Cerebellar cortex (tissue), 1 donor: ENCODE measurements at regions not wholly inside any gene's neighbourhood (a gene's known extent, or its start where the extent isn't known, plus 50 kb on each side); places are given as distances from the start of the nearest gene placed in this dataset.
"Not testable (repeated sequence)": the region's sequence is repeated elsewhere in the genome, so short reads cannot be mapped to it uniquely, and the experiment has no call there.

Experiments used
- DNase-seq: peaks from one replicate; pipeline ENCODE4 v3.0.0-alpha.2; 2015; ENCODE audit warnings: low spot score

DNA sequence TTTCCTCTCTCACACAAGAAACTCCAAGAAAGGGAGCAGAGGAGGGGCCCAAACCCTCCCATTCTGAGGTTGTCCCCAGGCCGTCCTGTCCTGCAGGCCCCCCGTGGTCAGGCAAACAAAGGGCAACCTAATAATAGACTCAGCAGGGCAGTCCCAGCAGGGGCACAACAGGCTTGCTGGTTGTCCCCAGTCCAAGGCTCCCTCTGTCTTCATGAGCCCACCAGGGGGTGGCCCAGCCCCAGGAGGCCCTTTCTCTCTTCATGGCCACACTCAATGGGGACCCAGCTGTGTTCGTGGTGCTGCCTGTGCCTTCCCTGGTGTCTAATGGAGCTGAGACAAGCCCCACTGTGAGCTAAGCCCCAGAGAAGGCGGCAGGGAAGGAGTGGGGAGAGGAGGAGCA, 359.9 kb downstream of the ADGRD1 start:
- DNase-seq, result no peak

DNA sequence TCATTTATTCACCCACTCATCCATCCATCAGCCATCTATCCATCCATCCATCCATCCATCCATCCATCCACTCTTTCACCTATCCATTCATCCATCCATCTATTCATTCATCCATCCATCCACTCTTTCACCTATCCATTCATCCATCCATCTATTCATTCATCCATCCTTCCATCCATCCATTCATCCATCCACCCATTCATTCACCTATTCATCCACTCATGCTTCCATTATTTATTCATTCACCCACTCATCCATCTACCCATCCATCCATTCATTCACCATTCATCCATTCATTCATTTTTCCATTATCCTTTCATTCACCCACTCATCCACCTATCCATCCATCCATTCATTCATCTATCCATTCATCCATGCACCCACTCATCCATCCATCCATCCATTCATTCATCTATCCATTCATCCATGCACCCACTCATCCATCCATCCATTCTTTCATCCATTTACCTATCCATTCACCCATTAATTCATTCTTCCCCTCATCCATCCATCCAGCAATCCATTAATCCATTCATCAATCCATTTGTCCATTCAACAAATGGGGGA, 360.9 kb downstream of the ADGRD1 start:
- no peak for DNase-seq

DNA sequence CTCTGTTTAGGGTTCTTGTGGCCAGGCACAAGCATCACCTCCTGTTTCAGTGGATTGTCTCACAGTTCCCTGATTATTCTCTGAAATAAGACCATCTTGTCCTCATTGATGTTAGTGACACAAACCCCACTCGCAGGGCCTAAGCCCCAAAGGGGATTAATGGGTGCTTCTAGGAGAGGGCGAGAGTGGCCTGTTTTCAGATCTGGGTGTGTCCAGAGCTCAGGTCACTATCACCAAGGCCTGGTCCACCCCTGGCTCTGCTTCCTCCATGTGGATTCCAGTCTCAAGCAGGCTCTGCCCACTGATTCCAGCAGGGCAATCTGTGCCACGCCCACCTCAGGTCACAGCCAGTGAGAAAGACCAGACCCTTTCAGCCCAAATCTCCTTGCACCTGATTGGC, 361.9 kb downstream of the ADGRD1 start:
- DNase-seq, result no peak

DNA sequence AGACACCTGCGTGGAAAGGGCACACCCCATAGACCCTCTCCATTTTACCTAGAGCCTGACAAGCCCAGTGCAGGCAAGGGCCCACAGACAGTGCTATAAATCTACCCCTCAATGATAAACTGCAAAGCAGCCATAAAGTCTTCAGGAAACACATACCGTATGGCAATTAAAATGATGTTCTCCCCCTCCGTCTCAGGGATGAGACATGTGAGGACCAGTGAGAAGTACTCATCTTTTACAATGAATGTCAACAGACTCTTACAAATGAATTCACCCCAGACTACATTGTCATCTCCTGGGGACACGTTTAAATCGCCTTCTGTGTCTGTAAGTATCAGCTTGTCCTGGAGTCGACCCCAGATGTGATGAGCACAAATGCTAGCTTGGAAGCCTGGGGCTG, 362.7 kb downstream of the ADGRD1 start:
- DNase-seq, result no peak

DNA sequence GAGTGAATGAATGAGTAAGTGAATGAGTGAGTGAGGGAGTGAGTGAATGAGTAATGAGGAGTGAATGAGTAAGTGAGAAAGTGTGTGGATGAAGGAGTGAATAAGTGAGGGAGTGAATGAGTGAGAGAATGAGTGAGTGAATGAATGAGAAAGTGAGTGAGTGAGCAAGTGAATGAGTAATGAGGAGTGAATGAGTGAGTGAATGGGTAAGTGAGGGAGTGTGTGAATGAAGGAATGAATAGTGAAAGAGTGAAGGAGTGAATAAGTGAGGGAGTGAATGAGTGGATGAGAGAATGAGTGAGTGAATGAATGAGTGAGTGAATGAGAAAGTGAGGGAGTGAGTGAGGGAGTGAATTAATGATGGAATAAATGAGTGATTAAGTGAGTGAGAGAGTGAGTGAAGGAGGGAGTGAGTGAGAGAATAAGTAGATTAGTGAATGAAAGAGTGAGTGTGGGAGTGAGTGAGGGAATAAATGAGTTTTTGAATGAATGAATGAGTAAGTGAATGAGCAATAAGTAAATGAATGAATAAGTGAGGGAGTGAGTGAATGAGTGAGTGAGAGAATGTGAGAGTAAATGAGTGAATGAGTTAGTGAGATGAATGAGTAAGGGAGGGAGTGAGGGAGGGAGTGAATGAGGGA, 364.5 kb downstream of the ADGRD1 start:
- DNase-seq, result no peak

DNA sequence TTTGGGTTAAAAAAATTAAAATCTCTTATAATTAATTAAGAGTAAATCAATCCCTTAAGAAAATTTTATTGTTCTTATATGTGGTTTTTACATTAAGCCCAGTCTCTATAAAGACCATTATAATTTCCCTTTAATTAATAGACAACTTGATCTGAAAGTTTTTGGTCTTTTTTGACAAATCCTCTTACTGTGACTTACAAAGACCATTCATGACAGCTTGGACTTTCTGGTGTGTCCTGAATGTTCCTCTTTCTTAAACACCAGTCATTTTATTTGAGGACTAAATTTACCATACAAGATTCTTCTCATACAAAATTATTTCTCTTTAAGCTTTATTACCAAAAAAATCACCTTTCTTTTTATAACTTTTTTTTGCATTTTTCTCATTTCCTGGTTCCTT, 368.3 kb downstream of the ADGRD1 start:
- DNase-seq, result no peak

DNA sequence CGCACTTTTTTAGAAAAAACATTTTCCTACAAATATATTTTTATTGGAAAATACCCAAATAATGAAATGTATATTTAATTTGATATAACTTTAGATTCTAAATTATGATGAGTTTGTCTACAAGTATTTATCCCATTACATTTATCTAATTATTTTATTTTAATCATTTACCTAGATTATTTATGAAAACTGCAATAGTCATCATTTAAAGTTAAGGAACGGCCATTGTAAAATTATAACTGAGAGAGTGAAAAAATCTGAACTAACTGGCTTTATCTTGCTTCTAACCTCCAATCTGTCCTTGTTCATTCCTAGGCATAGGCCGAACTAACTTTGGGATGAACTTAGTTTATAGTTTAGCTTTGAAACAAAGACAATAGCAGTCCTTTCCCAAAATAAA, 368.8 kb downstream of the ADGRD1 start:
- DNase-seq, result not testable (repeated sequence)

DNA sequence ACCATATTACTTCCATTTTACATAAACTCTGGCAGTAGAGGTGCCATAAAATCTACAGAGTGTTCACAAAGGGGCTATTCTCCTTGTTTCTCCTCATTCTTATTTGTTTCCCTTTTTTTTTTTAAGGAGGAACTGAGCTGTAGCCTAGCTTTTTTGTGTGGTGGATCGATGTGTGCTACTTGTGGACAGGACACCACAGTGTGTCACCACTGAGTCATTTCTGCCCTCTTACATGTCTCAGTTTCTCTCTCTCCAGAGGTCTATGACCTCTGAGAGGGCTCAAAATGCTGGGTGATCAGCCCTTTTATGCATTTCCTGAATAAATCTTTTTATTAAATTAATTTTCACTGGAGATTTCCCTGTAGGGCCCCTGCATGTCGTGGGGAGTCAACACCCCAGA, 370.2 kb downstream of the ADGRD1 start:
- DNase-seq, result no peak

DNA sequence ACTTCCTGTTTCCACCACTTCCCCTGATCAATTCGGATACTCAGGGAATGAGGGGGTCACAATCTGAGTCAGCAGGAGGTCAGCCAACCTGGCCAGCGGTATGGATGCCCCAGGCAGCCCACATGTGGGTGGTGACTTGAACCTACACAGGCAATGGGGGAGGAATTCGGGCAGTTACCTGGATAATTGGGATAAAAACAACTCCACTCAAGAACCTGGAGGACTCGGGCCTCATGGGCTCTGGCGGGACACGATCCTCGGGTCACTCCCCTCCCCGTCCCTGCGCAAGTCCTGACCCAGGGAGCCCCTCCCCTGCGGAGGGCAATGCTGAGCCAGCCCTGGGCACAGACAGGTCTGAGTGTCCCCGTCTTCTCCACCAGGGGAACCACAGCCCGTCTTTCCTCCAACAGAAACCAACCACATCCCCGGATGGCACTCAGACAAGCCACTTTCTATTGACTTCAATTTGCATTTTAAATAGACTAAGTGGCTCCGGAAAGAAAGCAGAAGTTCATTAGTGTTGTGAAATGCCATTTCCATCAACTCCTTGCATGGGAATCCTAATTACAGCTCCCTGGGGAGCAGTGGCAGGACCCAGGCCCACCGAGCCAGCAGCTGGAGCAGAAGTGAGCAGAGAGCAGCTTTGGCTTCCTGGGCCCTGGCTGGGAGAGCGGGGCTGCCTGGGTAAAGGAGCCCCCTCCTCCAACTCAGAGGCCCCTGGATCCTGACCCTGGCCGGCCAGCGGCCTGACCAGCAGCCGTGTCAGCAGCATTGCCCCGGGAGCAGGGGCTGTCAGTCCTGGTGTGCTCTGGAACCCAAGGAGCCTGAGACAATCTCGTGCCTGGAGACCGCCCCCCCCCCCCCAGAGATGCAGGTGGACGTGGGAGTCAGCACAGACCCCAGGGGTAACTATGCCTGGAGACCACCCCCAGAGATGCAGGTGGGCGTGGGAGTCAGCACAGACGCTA, 374.1 kb downstream of the ADGRD1 start:
- no peak for DNase-seq

DNA sequence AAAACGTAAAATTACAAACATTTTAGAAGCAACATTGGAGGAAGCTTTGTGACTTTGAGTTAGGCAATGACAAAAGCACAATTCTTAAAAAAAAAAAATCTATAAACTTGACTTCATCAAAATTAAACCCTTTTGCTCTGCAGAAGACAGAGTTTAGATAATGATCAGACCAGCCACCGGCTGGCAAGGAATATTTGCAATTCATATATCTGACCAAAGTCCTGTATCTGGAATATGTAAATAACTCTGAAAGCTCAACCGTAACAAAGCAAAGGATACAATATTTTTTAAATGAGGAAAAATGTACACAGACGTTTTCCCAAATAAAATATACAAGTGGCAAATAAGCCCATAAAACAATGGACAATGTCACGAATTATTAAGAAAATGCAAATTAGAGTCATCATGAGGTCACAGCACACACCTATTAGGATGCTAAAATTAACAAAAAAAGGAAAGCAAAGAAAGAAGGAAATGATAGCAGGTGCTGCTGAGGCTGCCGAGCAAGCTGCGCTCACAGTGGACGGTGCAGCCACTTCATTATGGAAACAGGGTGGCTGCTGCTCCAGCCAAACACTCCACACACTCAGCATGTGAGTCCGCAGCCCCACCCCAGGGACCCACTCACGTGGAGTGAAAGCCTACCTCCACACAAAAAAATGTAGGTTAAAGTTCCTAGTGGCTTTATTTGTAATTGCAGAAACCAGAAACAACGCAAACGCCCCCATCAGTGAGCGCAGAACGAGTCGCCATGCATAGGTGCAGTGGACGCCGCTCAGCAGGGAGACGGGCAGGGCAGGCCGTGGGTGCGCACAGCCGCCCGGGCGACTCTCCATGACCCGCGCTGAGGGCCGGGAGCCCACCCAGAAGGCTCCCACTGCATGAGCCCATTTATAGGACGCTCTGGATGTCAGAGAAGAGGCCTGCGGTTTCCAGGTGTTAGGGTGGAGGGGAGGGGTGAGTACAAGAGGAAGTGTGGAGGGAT, 375.4 kb downstream of the ADGRD1 start:
- not testable (repeated sequence) for DNase-seq

DNA sequence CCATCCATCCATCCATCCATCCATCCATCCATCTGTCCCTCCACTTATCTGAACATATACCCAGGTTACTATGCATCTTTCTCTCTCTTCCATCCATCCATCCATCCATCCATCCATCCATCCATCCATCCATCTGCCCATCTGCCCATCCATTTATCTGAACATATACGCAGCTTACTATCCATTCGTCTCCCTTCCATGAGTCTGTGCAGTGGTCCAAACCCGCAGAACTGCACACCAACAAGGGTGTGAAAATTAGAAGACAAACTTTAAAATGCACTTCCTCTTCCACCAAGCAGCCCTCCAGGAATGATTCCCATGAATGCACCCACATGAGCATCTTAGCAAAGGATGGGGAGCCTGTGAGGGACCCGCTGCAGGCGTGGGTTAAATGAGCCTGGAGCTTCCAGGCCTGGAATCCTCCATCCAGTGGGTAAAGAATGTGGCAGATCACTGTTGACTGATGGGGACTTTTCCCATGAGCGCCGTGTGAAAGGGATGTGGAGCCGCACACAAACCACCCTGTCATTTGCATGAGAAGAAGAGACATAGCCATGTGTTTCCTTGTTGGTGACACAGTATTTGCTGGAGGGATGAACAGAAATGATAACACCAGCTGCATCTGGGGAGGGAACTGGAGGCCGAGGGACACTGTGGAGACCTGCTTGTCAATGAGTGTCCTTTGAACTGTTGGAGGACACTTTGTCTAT, 376.6 kb downstream of the ADGRD1 start:
- DNase-seq, result no peak

DNA sequence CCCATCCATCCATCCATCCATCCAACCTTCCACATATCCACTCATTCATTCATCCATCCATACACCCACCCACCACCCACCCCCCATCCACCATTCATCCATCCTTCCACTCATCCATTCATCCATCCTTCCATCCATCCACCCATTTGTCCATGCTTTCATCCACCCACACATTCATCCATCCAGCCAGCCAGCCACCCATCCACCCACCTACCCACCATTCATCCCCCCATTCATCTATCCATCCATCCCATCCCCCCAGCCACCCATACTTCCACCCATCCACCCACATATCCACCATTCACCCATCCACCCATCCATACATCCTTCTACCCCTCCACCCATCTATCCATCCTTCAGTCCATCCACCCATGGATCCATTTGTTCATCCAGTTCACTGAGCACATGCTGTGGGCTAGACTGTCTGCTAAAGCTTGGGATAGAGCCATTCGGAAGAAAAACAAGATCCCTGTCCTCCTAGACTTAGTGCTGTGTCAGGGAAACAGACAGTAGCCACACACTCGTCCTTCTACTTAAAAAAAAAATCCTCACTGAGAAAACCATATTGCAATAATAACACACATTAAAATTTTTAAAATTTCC, 377.5 kb downstream of the ADGRD1 start:
- no peak for DNase-seq

DNA sequence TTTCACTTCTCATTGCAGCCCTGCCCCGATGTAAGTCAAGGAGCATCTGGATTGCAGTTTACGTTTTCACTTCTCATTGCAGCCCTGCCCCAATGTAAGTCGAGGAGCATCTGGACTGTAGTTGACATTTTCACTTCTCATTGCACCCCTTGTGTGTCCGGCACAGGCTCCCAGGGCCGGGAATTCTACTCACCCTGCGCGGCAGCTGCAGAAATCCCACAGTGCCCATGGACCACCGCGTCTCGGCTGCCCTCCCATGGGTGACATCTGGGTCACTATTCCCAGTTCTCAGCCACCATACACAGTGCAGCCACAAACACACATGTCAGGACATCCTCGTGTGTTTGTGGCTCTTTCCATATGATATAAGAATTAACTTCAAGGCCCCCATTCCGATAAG, 378.5 kb downstream of the ADGRD1 start:
- no peak for DNase-seq

DNA sequence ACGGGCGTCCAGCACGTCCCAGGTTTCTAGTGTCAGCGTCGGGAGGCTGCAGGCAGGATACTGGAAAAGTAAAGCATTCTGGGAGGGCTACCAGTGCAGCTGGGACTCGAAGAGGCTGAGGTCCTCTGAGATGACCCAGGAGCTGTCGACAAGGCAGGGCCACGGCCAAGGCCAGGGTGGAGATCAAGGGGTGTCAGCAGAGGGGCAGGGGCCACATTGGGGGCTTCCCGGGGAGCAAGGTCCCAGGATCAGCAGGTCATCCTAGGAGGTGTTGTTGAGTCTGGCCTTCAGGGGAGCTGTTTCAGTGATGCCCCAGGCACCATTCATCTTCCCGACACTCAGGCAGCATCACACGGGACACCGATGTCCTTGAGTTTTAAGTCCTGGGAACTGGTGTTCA, 377.8 kb upstream of the SFSWAP start:
- DNase-seq, result no peak

DNA sequence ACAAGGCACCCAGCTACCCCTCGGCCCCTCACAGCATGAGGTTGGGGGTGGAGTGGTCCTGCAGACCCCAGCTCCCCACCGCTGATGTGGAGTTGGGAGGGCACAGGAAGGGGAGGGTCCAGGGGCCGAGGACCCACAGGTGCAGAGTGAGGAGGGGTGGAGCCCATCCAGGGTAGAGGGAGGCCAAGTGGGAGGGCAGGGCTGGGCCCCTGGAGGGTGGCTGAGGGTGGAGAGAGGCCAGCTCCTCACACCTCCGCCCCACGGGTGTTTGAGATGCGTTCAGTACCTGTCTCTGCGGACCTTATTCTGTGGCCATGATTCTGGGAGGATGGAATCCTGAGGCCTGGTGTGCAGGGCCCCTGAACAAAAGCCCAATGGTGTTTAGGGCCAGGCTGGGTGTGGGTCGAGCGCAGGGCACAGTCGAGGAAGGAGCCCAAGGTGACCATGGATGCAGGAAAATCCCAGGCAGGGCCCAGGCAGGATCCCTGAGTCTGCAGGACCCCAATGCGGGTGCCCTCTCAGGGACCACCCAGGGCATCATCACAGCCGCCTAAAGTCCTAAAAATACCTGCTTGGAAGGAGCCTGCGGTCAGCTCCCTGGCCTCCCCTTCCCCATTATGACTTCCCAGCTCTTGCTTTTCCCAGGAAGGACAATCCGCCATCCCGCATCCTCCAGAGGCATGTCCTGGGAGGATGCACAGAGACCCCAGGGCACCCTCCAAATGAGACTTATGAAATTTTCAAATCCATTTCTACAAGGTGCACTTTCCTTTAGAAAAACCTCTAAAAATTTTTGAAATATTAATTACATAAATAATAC, 377.1 kb upstream of the SFSWAP start:
- no peak for DNase-seq

DNA sequence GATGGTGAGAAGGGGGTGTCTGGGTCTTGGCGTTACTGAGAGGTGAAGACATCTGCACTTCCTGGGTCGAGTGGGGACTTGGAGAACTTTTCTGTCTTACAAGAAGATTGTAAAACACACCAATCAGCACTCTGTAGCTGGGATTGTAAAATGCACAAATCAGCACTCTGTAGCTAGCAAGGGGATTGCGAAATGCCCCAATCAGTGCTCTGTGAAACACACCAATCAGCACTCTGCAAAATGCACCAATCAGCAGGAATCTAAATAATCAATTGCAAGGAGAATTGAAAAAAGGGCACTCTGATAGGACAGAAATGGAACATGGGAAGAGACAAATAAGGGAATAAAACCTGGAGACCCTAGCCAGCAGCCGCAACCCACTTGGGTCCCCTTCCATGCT, 376.1 kb upstream of the SFSWAP start:
- DNase-seq, result no peak

DNA sequence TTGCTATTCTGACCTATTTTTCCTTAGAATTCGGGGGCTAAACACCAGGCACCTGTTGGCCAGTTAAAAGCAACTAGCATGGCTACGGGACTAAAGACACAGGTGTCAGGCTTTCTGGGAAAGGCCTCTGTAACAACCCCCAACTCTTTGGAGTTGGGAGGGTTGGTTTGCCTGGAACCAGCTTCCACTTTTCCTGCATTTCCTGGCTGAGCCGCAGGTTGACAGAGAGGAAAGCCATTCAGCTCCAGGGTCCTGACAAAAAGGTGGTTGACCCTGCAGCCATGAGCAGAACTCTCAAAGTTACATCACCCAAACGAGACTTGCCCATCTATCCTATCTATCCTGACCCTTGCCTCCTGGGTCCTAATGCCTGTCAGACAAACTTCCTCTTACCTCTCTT, 375.4 kb upstream of the SFSWAP start:
- no peak for DNase-seq

DNA sequence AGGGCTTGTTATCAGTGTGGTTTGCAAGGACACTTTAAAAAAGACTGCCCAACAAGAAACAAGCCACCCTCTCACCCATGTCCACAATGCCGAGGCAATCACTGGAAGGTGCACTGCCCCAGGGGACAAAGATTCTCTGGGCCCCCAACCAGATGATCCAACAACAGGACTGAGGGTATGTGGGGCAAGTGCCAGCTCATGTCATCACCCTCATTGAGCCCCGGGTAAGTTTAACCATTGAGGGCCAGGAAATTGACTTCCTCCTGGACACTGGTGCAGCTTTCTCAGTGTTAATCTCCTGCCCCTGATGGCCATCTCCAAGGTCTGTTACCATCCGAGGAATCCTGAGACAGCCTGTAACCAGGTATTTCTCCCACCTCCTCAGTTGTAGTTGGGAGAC, 373.0 kb upstream of the SFSWAP start:
- not testable (repeated sequence) for DNase-seq

DNA sequence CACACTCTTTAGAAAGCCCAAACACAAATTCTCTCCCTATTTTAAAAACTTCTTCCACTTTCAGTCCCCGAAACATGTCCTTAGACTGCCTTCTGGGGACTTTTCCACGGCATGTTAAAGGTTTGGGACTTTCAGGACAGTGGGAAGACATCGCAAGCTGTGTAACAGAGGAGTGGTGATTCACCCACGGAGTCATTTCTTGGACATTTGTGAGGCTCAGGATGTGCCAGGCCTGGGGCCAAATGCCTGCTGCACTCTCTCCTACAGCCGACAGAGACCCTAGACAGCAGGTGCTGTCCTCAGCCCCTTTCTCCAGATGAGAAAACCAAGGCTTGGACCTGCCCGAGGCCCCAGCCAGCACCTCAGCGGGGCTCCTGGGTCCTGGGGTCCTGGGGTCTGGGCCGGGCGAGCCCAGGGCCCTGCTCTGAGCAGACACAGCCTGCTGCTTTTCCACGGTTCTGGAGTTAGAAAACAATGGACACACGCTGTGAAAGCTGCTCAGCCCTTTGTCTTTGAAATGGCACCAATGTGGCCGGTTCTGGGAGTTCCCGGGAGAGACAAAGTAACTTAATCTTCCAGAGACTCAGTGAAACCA, 370.2 kb upstream of the SFSWAP start:
- no peak for DNase-seq

DNA sequence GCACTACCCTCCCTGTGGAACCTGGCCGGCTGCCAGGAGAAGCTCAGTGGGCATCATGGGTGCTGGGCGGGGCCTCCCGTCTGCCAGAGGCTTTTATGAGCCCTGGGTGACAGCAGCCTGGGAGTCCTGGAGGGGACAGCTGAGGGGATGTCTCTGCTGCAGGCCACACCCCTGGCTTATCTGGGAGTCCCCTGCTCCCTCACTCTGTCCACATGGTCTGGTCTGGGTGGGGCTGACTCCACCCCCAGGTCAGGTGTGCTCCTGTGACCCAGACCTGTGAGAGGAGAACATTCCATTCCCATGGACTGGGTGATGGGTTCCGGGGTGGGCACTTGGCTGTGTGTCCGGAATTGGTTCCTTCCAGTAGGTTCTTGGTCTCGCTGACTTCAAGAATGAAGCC, 369.3 kb upstream of the SFSWAP start:
- not testable (repeated sequence) for DNase-seq
